ENCODE measurements at regions not wholly inside any gene's neighbourhood (a gene's known extent, or its start where the extent isn't known, plus 50 kb on each side); places are given as distances from the start of the nearest gene placed in this dataset.
A peak's percentile ranks its signal among the peaks of the same experiment; 100 is the strongest.

DNA sequence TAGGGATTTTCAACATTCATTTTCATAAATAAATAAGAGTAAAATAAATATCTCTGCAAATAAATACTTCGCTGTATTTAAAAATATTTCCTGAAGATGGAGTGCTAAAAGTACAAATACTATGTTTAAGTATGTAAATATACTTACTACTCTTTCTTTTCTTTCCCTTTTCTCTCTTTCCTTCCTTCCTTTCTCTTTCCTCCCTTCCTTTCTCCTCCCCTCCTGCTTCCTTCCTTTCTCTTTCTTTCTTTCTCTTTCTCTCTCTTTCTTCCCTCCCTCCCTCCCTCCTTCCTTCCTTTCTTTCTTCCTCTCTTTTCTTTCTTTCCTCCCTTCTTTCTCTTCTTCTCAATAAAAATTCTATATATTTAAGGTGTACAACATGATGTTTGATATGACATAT is 496.1 kb downstream of the CCSER2 start:
- WGBS, 2 donors, result 98 to 100% methylated on average over 1 of the region's 1 CpG

GRCh38 chr10:84825330-84825729 is 496.9 kb downstream of the CCSER2 start:
- no peaks in the 10 kb centered on the region for H3K9me3 ChIP-seq
- 23 to 38% methylated on average over 1 of the region's 1 CpG for WGBS, 2 donors
- intact Hi-C loops (cut with DNase I), result no loop called here
- TF ChIP-seq, protein P1, sequence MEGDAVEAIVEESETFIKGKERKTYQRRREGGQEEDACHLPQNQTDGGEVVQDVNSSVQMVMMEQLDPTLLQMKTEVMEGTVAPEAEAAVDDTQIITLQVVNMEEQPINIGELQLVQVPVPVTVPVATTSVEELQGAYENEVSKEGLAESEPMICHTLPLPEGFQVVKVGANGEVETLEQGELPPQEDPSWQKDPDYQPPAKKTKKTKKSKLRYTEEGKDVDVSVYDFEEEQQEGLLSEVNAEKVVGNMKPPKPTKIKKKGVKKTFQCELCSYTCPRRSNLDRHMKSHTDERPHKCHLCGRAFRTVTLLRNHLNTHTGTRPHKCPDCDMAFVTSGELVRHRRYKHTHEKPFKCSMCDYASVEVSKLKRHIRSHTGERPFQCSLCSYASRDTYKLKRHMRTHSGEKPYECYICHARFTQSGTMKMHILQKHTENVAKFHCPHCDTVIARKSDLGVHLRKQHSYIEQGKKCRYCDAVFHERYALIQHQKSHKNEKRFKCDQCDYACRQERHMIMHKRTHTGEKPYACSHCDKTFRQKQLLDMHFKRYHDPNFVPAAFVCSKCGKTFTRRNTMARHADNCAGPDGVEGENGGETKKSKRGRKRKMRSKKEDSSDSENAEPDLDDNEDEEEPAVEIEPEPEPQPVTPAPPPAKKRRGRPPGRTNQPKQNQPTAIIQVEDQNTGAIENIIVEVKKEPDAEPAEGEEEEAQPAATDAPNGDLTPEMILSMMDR (IDR thresholded peaks at IDR 0.05), result no peak
- H3K4me3 ChIP-seq, result no peak overlapping the region
- ATAC-seq (peak; percentile 61 to 94 (median 86)), DNase-seq (peak; percentile 26 to 29)
- H3K4me1 ChIP-seq, result peaks cover 0 to 29% (median 8%) of the 10 kb centered on the region in 9 donors
- no peaks in the 10 kb centered on the region for H3K36me3 ChIP-seq
- H3K27me3 ChIP-seq, result no peaks in the 10 kb centered on the region
- peak overlapping the region in 7 of 10 donors; percentile 15 to 78 (median 51) for H3K27ac ChIP-seq

More for the DNA sequence above, 496.1 kb downstream of the CCSER2 start:
- ATAC-seq (no peak), DNase-seq (no peak)
- peak overlapping the region in 3 of 10 donors; percentile 45 to 78 (median 52) for H3K27ac ChIP-seq
- H3K27me3 ChIP-seq, result no peaks in the 10 kb centered on the region
- intact Hi-C loops (cut with DNase I), result no loop called here
- H3K4me1 ChIP-seq, result peaks cover 0 to 25% (median 8%) of the 10 kb centered on the region in 9 donors
- no peaks in the 10 kb centered on the region for H3K36me3 ChIP-seq
- TF ChIP-seq, protein P1 (IDR thresholded peaks at IDR 0.05), result no peak
- H3K9me3 ChIP-seq, result no peaks in the 10 kb centered on the region
- H3K4me3 ChIP-seq, result no peak overlapping the region

DNA sequence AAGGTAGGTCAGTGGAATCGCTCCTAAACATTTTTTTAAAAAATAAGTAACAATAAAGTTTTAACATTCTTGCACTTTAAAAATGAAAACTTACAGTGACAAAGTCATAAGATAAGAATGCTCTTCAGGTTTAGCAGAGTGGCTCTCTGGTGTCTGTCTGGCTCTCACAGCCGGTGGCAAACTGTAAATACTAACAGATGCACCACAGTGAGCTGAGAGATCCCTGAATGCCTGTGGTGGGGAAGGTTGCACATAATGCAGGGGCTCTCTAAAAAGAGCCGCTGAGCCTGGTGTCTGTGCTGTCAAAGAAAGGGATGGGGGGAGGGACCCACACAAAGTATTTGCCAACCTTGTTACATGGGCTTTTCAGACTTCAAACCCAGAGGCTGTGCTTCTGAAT is 498.3 kb downstream of the CCSER2 start:
- Histone ChIP-seq H3K27me3 (no peaks in the 10 kb centered on the region), H3K36me3 (no peaks in the 10 kb centered on the region), H3K4me3 (no peak overlapping the region), H3K9me3 (no peaks in the 10 kb centered on the region), H3K4me1 (peaks cover 0 to 33% (median 8%) of the 10 kb centered on the region in 9 donors), H3K27ac (peak overlapping the region in 2 of 10 donors; percentile 52 to 78)
- 44 to 59% methylated on average over 3 of the region's 3 CpGs for WGBS, 2 donors
- TF ChIP-seq, protein P1 (IDR thresholded peaks at IDR 0.05), result no peak
- intact Hi-C loops (cut with DNase I), result no loop called here
- ATAC-seq (peak in 2 of 8 donors; percentile 49 to 55), DNase-seq (no peak)

- WGBS, 2 donors, result 52 to 56% methylated on average over 7 of the region's 7 CpGs
- ATAC-seq (no peak), DNase-seq (no peak)
- H3K27ac ChIP-seq, result no peak overlapping the region
- intact Hi-C loops (cut with DNase I), result no loop called here
- no peak overlapping the region for H3K4me3 ChIP-seq
- H3K4me1 ChIP-seq, result peaks cover 0 to 33% (median 8%) of the 10 kb centered on the region in 9 donors
- no peaks in the 10 kb centered on the region for H3K36me3 ChIP-seq
- no peaks in the 10 kb centered on the region for H3K9me3 ChIP-seq
- H3K27me3 ChIP-seq, result no peaks in the 10 kb centered on the region
- TF ChIP-seq, protein P1 (IDR thresholded peaks at IDR 0.05), result no peak
Measured at GRCh38 chr10:84829131-84829530, 500.7 kb downstream of the CCSER2 start.
